OCI-LY7 (cell line): ENCODE measurements at regions not wholly inside any gene's neighbourhood (a gene's known extent, or its start where the extent isn't known, plus 50 kb on each side); places are given as distances from the start of the nearest gene placed in this dataset.

Source experiments
- BruUV-seq: library from RNA; stranded (reverse); fragments of 400-500 nt; replicated peaks from 2 replicates; lab custom pipeline; 2021; lab: Mats Ljungman, UMichigan
- CTCF ChIA-PET: fragments of 300-600 bp; sonication (Branson Sonifier 250); formaldehyde crosslinking; loops from one replicate; lab custom pipeline; 2022; ENCODE audit warnings: antibody characterized with exemption; ENCODE audit not compliant: unreplicated experiment; lab: Charles Lee
- POLR2A ChIA-PET: fragments of 300-600 bp; sonication (Branson Sonifier 250); formaldehyde crosslinking; loops from one replicate; lab custom pipeline; 2022; ENCODE audit warnings: antibody characterized with exemption; lab: Charles Lee
- DNase-seq: peaks from one replicate; pipeline ENCODE4 v3.0.0-alpha.2; 2015; ENCODE audit warnings: low spot score
- H2AFZ ChIP-seq: fragments of 200-600 bp; sonication (generic), shearing (Covaris generic); 2 replicates; pipeline ENCODE4 v1.6.1; 2014; ENCODE audit warnings: mild to moderate bottlenecking, antibody characterized with exemption, low read length, moderate library complexity
- H3K27ac ChIP-seq: fragments of 200-600 bp; sonication (generic); 2 replicates; pipeline ENCODE4 v1.5.1; 2014; ENCODE audit warnings: mixed run types, low read depth, mild to moderate bottlenecking, moderate library complexity, low read length, inconsistent platforms; ENCODE audit not compliant: poor library complexity, severe bottlenecking
- H3K36me3 ChIP-seq: fragments of 200-600 bp; sonication (generic); 2 replicates; pipeline ENCODE4 v1.6.1; 2014; ENCODE audit warnings: mild to moderate bottlenecking, antibody characterized with exemption, low read length, moderate library complexity, mixed read lengths; ENCODE audit not compliant: insufficient read depth
- H3K4me1 ChIP-seq: fragments of 200-600 bp; sonication (generic); 2 replicates; pipeline ENCODE4 v1.5.1; 2014; ENCODE audit warnings: mild to moderate bottlenecking, low read length; ENCODE audit not compliant: insufficient read depth, poor library complexity, severe bottlenecking
- H3K4me2 ChIP-seq: fragments of 200-600 bp; sonication (generic); 2 replicates; pipeline ENCODE4 v1.6.1; 2014; ENCODE audit warnings: mild to moderate bottlenecking, low read length
- H3K4me3 ChIP-seq: fragments of 200-600 bp; sonication (generic); 2 replicates; pipeline ENCODE4 v1.5.1; 2014; ENCODE audit warnings: mild to moderate bottlenecking, low read depth, low read length; ENCODE audit not compliant: poor library complexity, severe bottlenecking
- H3K79me2 ChIP-seq: fragments of 200-600 bp; sonication (generic); 2 replicates; pipeline ENCODE4 v1.6.1; 2016; ENCODE audit warnings: low read depth, mild to moderate bottlenecking, low read length, moderate library complexity, mixed read lengths; ENCODE audit not compliant: insufficient read depth
- H3K9me2 ChIP-seq: fragments of 200-600 bp; sonication (generic); 2 replicates; pipeline ENCODE4 v1.6.1; 2016; ENCODE audit warnings: mild to moderate bottlenecking, low read length, mixed read lengths; ENCODE audit not compliant: insufficient read depth
- H3K9me3 ChIP-seq: fragments of 200-600 bp; sonication (generic); 2 replicates; pipeline ENCODE4 v1.6.1; 2014; ENCODE audit warnings: mild to moderate bottlenecking, mixed run types, low read length, mixed read lengths
- H4K20me1 ChIP-seq: fragments of 200-600 bp; sonication (generic); 2 replicates; pipeline ENCODE4 v1.6.1; 2014; ENCODE audit warnings: mild to moderate bottlenecking, antibody characterized with exemption, low read length, moderate library complexity, mixed read lengths; ENCODE audit not compliant: insufficient read depth
- CTCF ChIP-seq: fragments of 200-600 bp; sonication (generic); conservative IDR thresholded peaks from 2 replicates; pipeline ENCODE4 v1.5.1; 2014; ENCODE audit warnings: mild to moderate bottlenecking, antibody characterized with exemption, low read length, moderate library complexity, mixed read lengths
- EZH2phosphoT487 ChIP-seq: fragments of 200-600 bp; sonication (generic); IDR thresholded peaks from 2 replicates; pipeline ENCODE4 v1.6.1; 2018; ENCODE audit warnings: low read depth, borderline replicate concordance, mild to moderate bottlenecking, mixed run types, antibody characterized with exemption, low read length, moderate library complexity, mixed read lengths
- intact Hi-C: fragments of 100-400 bp; cut with micrococcal nuclease; formaldehyde crosslinking; loops from one replicate; pipeline ENCODE4 v1.10.0; 2022; ENCODE audit not compliant: unreplicated experiment

GRCh38 chr6:132974122-132974521, 159.8 kb downstream of the RPS12 start:
- Histone ChIP-seq H3K9me2 (no peaks in the 10 kb centered on the region), H3K79me2 (no peaks in the 10 kb centered on the region), H3K4me3 (no peak overlapping the region), H2AFZ (no peak overlapping the region), H4K20me1 (no peaks in the 10 kb centered on the region), H3K4me2 (no peak overlapping the region), H3K27ac (no peak overlapping the region), H3K4me1 (peaks cover 6% of the 10 kb centered on the region), H3K36me3 (no peaks in the 10 kb centered on the region), H3K9me3 (no peaks in the 10 kb centered on the region)
- no TSS peak for BruUV-seq
- POLR2A ChIA-PET: interaction anchor here (0.6 to 2.0 kb wide), 2 partner anchors 25 to 1935 kb away, joined by 4 to 6 read pairs; no protein-coding TSS in a partner anchor
- intact Hi-C loops: no loop called here
- no peak for DNase-seq
- CTCF ChIA-PET: no interaction called here
- no peak for TF ChIP-seq CTCF
- no peak for TF ChIP-seq EZH2phosphoT487

GRCh38 chr6:132977413-132977812, 163.0 kb downstream of the RPS12 start:
- no peak for TF ChIP-seq EZH2phosphoT487
- no peak for TF ChIP-seq CTCF
- H2AFZ ChIP-seq: no peak overlapping the region
- no peak overlapping the region for H3K4me3 ChIP-seq
- no peaks in the 10 kb centered on the region for H3K36me3 ChIP-seq
- CTCF ChIA-PET: no interaction called here
- no peak overlapping the region for H3K4me2 ChIP-seq
- intact Hi-C loops: no loop called here
- H3K9me3 ChIP-seq: no peaks in the 10 kb centered on the region
- DNase-seq: no peak
- no peak overlapping the region for H3K27ac ChIP-seq
- no peaks in the 10 kb centered on the region for H3K79me2 ChIP-seq
- H3K4me1 ChIP-seq: peaks cover 6% of the 10 kb centered on the region
- POLR2A ChIA-PET: interaction anchor here (0.7 kb wide), 1 partner anchor 290 kb away, joined by 3 read pairs; no protein-coding TSS in a partner anchor
- BruUV-seq: no TSS peak
- H4K20me1 ChIP-seq: no peaks in the 10 kb centered on the region
- H3K9me2 ChIP-seq: no peaks in the 10 kb centered on the region

GRCh38 chr6:132978685-132979084, 164.3 kb downstream of the RPS12 start:
- no peak overlapping the region for H3K4me2 ChIP-seq
- intact Hi-C loops: no loop called here
- POLR2A ChIA-PET: interaction anchor here (0.6 kb wide), 1 partner anchor 645 kb away, joined by 3 read pairs; no protein-coding TSS in a partner anchor
- no peak overlapping the region for H2AFZ ChIP-seq
- no peaks in the 10 kb centered on the region for H3K4me1 ChIP-seq
- no peak overlapping the region for H3K27ac ChIP-seq
- TF ChIP-seq EZH2phosphoT487 (no peak), CTCF (no peak)
- no peaks in the 10 kb centered on the region for H3K9me2 ChIP-seq
- H3K79me2 ChIP-seq: no peaks in the 10 kb centered on the region
- H3K4me3 ChIP-seq: no peak overlapping the region
- H3K36me3 ChIP-seq: no peaks in the 10 kb centered on the region
- BruUV-seq: no TSS peak
- no peaks in the 10 kb centered on the region for H4K20me1 ChIP-seq
- no peak for DNase-seq
- H3K9me3 ChIP-seq: no peaks in the 10 kb centered on the region
- CTCF ChIA-PET: no interaction called here
